ENCODE measurements at regions not wholly inside any gene's neighbourhood (a gene's known extent, or its start where the extent isn't known, plus 50 kb on each side); places are given as distances from the start of the nearest gene placed in this dataset.

DNA sequence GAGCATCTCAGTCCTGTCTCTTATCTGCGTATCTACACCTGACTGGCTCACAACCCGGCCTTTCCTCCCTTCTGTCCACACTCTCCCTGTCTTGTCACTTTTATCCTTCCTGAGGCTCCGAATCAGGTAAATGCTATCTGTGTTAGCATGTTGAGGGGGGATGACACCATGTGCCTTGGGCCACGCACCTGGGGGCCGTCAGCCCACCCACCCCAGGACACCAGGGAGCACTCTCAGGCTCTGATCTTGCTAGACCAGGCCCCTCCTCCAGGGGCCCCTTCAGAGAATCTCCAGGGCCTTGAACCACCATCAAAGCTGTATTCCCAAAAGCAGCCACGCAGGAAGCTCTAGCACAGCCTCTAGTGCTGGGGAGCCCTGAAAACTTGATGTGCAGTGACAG, 278.7 kb upstream of the SHH start:
- no peak for DNase-seq

DNA sequence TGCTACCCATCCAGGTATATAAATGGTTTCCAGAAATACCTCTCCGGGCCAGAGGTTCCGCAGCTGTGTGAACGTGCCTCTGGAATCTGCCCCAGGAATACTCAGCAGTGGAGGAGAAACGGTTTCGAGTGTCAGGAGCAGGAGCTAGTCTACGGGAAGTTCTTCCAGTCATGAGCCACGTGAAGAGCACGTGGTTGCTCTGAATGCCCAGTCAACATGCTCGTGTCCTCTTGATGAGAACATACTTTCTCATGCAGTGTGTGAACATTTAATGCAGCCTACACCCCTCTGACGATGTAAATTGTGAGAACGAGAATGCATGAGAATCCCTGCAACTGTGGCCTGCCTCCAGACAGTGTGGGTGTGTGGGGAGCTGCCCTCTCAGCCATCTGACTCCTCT, 277.0 kb upstream of the SHH start:
- no peak for DNase-seq

DNA sequence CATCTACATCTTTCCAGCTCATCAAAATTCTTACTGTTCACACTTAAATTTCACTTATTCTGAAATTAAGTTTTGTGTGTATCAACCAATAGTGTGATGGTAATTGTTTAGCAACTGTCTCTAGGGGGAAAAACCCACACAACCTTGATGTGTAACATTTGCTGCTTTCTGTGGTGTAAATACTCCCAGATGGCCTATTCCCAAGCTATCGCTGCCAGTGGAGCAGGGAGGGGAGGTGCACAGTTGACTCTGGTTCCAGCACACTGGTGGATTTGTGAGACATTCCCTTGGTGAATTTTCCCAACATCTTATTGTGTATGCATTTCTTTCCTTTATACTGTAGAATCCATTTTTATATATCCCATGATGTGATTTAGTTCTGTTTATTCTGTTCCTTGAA, 275.9 kb upstream of the SHH start:
- no peak for DNase-seq

DNA sequence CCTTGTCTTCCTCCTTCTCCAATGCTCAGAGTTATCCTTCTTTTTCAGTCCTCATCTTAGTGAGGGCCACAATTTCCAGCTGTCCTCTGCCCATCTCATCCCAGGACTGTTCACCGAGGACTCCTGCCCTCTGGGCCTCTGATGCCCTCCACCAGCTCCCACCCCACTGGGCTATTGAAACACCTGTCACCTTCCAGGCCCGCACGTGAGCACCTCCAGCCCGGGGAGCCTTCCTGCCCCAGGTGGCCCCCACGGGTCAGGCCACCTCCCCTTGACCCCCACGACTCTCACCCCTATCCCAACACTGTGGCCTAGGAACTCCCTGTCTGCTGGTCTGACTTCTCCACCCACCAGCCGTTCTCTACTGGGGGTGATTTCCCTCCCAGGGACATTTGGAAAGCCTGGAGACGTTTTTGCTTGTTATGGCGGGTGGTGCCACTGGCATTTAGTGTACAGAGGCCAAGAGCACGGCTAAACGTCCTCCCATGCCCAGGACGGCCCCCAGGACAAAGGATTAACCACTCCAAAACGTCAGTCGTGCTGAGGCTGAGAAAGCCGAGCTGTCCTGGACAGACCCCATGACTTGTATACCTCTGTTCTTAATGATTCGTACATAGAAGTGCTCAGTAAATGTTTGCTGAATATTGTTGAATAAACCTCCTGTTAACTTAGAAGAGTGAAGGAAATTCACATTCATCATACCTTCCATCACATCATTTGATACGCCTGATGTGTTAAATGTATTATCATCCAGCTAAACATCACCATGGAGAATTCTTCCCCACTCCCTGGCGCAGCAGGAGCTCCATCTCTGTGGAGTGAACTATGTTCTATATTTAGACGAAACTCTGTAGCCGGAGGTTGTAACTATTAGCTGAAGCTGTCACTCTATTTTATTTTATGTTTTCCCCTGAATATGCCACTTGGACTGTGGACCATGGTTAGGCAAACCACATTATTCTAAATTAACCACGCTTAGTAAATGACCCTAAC, 270.1 kb upstream of the SHH start:
- no peak for DNase-seq

DNA sequence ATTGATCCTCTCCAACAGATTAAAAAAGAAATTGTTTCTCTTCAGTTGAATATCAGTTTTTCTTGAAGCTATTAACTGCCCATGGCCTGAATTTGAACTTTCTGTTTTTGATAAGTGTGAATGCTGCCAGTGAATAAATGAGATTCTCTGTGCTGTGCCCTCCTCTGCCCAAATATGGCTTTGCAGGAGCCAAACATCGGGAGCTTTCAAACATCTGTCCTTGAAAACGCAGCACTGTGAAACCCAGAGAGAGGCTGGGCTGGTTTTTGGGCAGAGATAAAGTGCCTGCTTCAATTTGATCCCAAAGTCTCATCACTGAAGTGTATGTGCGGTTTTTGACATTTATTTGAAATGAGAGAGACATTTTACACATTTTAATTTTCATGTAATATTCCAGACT, 268.3 kb upstream of the SHH start:
- no peak for DNase-seq

DNA sequence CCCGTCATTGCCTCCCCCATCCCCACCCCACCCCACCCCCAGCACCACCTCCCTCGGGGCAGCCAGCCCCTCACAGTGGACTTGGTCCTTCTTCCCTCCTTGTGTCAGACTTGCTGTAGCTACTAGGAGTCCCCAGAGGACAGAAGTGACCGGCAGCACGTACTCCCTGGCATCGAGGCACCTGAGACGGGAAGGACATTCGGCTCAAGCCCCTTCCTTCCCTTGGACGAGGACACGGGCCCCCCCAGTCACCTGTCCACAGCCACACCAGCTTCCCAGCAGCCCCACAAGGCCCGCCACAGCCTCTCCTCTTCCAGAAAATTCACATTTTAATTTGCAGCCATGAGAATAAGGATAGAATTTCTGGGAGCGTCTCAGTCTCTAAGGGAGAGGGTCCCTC, 267.8 kb upstream of the SHH start:
- no peak for DNase-seq

DNA sequence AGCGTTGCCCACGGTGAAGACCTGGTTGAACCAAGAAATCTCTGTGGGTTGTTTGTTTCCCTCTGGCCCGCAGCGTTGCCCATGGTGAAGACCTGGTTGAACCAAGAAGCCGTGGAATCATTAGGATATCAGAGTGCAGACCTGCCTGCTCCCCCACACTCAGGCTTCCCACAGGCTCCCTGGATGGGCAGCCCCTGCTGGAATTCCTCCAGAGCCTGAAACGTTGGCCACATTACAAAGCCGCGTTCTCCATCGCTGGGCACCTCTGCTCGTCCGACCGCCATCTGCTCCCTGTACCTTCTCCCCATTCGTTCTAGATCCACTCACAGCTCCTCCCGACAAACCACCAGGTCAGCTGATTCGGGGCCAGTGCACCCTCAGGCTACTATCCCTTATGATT, 266.9 kb upstream of the SHH start:
- DNase-seq: no peak

DNA sequence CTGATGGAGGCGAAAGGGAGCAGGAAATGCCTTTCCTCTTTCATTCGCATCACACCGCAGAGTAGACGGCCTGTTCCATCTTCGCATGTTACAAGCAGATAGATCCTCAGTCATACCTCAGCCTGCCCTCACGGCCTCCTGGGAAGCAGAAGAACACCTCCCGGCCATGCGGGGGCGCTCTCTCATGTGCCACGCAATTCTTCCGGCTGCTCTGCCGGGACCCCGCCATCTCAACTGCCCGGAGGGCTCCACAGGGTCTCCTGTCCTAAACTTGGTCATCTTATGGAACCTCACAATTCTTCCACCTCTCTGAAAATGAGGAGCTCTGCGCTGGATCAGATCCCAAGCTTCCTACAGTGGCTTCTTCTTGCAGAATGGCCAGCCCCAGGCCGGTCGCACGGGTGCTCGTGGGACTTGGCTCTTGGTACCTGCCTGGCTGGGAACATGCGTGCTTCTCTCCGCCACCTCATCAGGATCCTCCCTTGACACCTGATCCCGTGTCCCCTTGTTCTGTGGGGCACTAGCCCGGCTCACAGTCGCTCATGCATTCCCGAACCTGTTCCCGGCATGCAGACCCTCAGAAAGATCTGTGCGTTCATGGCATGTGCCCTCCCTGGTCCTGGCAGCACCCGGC, 262.8 kb upstream of the SHH start:
- DNase-seq: no peak

DNA sequence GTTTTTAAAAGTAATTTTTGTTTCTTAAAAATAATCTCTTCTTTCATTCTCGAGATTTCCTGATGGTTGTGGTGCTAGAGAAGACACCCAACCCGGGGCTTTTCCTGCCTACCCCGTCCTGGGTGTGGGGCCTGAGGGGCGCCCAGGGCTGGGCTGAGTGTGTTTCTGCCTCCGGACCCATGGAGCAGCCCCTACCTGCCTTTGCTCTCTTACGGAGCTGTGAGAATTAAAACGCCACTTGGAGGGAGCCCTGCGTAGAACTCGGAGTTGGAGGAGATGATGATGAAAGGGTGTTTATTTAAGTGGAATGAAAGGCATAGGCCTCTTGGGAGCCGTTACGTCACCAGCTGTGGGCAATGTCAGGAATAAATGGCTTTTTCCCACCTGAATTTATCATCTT, 261.8 kb upstream of the SHH start:
- DNase-seq: no peak

DNA sequence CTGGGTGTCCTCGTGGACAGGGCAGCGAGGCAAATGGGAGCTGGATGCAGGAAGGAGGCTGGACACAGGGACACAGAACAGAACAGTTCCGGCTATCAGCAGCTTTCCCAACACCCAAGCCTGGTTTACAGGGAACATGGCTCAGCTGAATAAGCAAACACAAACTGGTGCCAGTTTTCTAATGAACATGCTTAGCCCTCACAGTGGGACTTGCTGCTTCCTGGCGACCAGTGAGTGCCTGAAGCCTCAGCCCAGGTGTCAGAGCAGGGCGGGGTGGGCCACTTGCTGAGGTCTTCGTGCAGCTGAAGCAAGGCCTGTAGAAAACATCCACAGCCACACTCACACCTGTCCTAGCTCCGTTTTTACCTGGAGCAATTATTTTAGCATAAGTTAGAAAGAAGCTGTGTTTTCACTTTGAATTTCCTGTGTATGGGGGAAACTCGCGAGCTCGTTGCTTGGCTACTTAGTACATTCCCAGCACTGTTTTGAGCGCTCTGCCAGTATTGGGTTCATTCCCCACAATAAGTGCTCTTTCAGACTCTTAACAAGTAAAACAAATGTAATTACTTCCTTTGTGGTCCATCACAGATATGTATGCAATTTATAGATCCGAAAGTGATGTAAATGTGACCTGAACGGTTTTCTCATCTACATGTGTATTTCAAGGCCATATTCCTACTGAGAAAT, 261.2 kb upstream of the SHH start:
- no peak for DNase-seq

DNA sequence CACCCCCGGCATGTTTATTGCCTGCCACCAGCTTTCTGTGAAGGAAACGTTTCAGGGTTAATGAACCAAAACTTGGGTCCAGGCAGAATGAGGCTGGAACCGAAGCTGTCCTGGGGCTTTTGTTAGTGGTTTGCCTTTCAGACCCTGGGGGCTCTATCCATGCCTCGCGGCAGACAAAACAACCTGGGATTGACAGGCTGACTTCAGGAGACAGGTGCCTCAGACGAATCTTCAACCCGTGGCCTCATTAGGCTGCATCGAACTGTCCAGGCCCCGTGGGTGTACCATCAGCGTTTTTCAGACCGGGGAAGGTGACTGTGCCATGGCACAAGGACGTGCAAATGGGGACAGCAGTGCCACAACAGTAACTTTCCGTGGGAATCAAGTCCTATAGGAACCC, 259.3 kb upstream of the SHH start:
- no peak for DNase-seq

DNA sequence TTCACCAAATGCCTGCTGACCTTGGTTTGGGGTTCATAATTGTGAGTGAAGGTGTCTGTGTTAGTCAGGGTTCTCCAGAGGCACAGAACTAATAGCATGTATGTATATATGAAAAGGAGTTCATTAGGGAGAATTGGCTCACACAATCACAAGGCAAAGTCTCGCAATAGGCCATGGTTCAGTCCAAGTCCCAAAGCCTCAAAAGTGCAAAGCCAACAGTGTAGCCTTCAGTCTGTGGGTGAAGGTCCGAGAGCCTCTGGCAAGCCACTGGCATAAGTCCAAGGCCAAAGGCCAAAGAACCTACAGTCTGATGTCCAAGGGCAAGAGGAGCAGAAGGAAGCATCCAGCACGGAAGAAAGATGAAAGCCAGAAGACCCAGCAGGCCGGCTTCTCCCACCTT, 257.6 kb upstream of the SHH start:
- no peak for DNase-seq

DNA sequence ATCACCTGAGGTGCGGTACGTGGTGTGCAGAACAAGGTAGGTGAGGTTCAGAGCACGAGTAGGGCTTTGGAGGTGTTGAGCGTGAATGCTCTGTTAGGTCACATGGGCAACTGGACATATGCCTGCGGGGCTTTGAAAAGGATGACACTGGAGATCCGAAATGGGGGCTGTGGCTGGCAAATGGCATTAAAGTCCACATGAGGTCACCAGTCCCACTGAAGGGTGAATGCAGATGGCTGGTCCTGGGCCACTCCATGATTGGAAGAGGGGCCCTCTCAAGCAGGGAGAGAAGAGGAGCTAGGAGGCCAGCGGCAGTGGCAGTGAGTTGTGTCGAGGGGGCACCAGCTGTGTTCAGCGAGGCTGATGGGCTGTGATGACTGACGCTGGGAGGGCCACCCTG, 254.9 kb upstream of the SHH start:
- no peak for DNase-seq

DNA sequence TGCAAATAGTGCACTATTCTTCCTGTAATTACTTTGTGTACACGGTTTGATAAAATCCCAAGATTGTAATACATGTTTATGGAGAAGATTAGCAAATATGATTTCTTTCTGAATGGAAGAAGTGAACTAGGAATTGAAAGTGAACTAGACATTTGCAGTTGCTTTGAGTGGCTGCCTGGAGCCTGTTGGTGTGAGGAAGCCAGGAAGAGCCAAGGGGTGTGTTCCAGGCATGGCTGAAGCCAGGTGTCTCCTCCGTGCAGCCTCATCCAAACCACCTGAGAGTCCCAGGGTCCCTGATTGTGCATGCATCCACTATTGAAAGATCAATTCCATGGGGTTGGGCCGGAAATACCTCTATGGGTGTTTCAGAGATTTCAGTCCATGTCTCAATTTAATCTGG, 253.1 kb upstream of the SHH start:
- no peak for DNase-seq

DNA sequence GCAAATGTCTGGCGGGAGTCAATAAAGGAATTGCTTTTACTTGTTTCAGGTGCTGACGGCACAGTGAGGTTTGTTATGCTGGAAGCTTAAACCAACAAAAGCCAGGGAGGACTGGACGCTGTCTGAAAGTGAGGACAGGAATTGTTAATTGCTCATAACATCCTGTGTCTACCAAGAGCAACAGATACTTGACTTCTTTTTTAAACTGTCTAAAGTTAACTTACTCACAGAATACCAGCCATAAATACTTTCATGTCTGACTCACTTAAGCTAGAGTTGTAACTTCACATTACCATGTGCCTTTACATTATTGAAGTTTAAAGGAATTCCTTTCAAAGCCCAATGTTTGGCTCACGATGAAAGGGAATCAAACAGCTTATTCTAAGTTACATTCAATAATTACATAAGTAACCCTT, 252.7 kb upstream of the SHH start:
- no peak for DNase-seq

DNA sequence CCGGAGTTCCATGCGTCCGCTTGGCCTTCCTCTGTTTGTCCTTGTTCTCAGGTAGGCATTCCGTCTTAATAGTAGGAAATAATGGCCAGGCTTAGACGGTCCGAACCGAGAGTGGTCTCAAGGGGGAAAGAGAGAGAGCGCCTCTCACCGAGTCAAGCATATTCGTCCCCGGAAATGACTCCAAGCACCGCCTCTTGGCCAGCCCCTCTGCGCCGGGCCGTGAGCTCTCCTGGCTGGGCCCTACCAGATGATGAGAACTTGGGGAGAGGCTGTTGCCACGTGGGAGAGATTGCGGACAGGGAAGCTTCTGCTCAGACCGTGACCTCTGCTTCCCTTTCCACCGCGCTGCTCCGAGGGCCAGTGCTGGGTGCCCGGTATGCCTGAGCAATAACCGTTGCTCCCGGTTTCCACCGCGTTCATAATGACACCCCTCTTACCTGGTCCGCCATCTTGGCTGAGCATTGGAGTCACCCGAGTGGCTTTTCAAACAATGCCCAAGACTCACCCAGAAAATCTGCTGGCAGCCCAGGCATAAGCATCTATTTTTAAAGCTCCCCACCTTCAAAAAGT, 251.1 kb upstream of the SHH start:
- no peak for DNase-seq

DNA sequence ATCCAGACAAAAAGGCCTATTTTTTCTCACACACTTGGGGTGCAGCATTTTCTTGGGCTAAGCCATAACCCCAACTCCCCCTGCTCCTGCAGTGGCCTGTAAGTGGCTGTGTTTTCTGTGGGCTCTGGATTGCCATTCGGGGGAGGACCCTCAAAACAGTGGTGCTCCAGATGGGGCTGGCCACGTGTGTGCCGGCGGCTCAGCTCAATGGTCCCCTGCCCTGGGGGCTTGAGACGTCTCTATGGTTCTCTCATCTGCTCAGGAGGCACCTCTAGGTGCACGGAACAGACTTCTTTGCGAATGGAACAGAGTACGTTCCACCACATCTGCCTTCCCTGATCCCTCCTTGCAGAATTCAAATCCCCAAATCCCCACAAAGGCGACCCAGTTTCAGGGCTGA, 250.0 kb upstream of the SHH start:
- no peak for DNase-seq

DNA sequence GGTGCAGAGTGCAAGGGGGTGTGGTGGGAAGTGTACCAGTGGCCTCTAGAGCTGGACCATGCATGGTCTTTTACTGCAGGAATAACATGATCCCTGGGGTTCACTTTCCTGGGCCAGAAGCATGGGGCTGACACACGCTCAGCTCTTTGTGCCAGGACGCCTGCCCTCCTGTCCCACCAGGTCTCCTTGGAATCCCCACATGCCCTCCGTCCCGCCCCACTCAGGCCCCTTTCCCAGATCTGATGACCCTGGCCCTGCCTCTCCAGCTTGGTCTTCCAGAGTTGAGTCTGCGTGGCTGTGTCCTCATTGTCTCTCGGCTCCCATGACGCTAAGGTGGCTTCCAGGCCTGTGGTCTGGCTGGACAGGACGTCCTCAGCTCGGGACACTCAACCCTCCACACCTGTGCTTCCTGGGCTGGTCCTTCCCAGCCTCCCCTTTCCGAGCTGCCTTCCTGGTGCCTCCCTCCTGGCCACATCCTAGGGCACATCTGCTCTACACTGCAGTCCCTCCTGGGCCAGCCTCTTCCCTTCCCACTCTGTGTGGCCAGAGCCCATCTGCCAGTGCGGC, 249.5 kb upstream of the SHH start:
- no peak for DNase-seq

DNA sequence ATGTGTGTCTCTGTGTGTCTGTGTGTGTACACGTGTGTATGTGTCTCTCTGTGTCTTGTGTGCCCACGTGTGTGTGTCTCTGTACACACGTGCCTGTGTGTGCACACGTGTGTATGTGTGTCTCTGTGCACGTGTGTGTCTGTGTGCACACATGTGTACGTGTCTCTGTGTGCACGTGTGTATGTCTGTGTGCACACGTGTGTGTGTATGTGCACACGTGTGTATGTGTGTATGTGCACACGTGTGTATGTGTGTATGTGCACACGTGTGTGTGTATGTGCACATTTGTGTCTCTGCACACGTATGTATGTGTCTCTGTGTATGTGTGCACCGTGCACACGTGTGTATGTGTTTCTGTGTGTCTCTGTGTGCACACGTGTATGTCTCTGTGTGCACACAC, 248.7 kb upstream of the SHH start:
- no peak for DNase-seq

DNA sequence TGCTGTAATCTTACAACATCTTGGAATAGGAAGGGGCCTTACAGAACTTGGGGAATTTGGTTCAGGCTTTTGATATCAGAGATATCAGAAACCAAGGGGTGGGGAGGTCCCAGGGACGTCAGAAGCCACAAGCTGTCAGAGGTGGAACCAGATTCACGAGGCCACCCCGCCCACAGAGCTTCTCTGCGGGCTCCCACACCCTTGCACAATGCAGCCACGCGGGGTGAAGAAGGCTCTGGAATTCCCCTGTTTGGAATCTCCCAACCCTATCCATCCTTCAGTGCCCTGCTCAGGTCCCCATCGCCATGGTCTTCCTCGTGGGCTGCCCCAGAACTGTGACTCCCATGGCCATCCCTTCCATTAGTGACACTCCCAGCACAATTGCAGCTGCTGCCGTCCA, 247.1 kb upstream of the SHH start:
- DNase-seq: no peak

DNA sequence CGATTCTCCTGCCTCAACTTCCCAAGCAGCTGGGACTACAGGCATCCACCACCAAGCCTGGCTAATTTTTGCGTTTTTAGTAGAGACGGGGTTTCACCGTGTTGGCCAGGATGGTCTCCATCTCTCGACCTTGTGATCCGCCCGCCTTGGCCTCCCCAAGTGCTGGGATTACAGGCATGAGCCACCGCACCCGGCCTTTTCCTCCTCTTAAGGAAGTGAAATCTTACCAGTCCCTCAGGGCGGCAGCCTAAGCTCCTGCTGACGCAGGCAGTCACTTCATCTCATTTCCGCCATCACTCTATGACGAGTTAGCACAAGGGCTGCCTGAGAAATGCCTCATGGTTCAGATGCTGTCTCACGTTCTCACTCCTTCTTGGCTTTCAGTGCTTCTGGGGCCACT, 246.0 kb upstream of the SHH start:
- no peak for DNase-seq

DNA sequence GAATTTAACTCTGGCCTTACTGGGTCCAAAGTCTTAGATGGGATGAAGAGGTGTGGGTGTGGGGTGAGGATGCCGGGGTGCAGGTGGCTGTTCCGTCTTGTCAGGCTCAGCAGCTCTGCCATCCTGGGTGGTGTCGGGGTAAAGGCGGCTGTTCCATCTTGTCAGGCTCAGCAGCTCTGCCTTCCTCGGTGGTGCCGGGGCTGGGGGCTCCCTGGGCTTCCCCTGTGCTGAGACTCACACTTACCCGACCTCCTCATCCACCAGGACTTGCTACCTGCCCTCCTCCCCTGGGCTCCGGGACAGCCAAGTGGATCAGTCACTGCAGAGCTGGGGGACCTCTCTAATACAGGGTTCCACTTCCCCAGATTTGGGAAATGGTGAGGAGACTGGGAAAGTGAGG, 244.3 kb upstream of the SHH start:
- no peak for DNase-seq

DNA sequence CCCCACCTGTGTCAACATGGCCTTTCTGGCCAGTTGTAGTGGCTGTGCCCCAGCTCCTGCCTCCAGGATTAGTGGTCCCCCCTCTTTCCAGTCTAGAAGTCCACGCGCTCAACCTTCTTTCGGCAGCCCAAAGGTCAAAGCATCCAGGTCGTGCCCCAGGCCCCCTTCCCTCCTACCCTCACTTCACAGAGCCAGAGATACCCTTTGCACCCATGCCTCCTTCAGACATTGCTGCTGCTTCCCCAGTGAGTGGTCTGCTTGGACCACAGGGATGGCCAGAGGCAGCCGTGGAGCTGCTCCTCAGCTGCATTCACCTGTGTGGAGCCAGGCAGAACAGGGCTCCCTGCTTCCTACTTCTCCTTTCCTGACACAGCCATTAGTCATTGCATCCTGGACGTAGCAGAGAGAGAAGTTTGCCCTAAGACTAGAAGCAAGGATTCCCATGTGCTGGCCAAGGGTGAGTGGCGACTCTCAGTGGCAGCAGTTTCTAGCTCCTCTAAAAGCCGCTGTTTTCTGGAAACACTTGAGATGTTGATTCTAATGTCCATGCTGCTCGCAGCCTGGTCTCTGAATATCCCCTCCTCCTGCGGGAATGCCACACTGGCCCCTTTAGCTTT, 243.1 kb upstream of the SHH start:
- no peak for DNase-seq
